ENCODE measurements at regions not wholly inside any gene's neighbourhood (a gene's known extent, or its start where the extent isn't known, plus 50 kb on each side); places are given as distances from the start of the nearest gene placed in this dataset.

GRCh38 chr12:25424211-25424731 lies 128.8 kb downstream of the LMNTD1 start:
- no peaks in the 10 kb centered on the region for H3K9me3 ChIP-seq
- H3K36me3 ChIP-seq (ENCODE audit: low read depth) = no peaks in the 10 kb centered on the region
- intact Hi-C loops (cut with DNase I, micrococcal nuclease) = no loop called here
- TF ChIP-seq CTCF (IDR thresholded peaks at IDR 0.05) = no peak
- no peaks in the 10 kb centered on the region for H3K4me1 ChIP-seq (ENCODE audit: low read depth)
- ATAC-seq (no peak), DNase-seq (no peak)
- no peak overlapping the region for H3K4me3 ChIP-seq

GRCh38 chr12:25423355-25424050 lies 129.6 kb downstream of the LMNTD1 start:
- no peak for TF ChIP-seq CTCF (IDR thresholded peaks at IDR 0.05)
- peak; percentile 51 to 73 (median 60) for DNase-seq
- Histone ChIP-seq H3K4me3 (no peak overlapping the region), H3K4me1 (ENCODE audit: low read depth) (no peaks in the 10 kb centered on the region), H3K36me3 (ENCODE audit: low read depth) (no peaks in the 10 kb centered on the region), H3K9me3 (no peaks in the 10 kb centered on the region)
- peak; percentile 95 for ATAC-seq
- intact Hi-C loops (cut with DNase I, micrococcal nuclease) = no loop called here

DNA sequence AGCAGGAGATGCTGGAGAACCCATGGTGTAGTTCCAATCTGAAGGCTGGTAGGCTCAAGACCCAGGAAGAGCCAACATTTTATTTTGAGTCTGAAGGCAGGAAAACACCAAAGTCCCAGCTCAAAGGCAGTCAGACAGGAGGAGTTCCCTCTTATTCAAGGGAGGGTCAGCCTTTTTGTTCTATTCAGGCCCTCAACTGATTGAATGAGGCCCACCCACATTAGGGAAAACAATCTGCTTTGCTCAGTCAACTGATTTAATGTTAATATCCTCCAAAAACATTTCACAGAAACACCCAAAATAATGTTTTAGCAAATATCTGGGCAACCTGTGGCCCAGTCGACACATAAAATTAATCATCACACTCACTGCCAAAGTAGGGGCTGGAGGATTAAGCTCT lies 130.8 kb downstream of the LMNTD1 start:
- ATAC-seq (no peak), DNase-seq (no peak)
- H3K9me3 ChIP-seq = no peaks in the 10 kb centered on the region
- no peak for TF ChIP-seq CTCF (IDR thresholded peaks at IDR 0.05)
- intact Hi-C loops (cut with DNase I, micrococcal nuclease) = no loop called here
- H3K4me1 ChIP-seq (ENCODE audit: low read depth) = no peaks in the 10 kb centered on the region
- H3K4me3 ChIP-seq = no peak overlapping the region
- no peaks in the 10 kb centered on the region for H3K36me3 ChIP-seq (ENCODE audit: low read depth)

DNA sequence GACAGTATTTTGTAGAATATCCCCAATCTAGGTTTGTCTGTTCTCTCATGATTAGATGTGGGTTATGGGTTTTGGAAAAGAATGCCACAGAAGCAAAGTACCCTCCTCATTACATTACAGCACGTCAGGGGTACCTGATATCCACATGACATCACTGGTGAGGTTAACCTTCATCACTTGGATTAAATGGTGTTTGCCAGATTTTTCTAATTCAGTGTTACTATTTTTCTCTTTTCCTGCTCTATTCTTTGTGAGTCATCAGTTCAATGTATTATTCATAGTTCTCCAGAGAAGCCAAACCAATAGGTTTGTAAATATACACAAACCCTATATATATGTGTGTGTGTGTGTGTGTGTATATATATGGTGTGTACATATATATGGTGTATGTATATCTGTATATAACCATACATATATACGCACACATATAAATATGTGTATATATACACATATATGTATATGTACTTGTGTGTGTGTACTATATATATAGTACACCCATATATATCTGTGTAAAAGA lies 131.4 kb downstream of the LMNTD1 start:
- H3K9me3 ChIP-seq = no peaks in the 10 kb centered on the region
- H3K4me3 ChIP-seq = no peak overlapping the region
- no peak for ATAC-seq
- no peak for DNase-seq
- intact Hi-C loops (cut with DNase I, micrococcal nuclease) = no loop called here
- no peak for TF ChIP-seq CTCF (IDR thresholded peaks at IDR 0.05)
- H3K4me1 ChIP-seq (ENCODE audit: low read depth) = no peaks in the 10 kb centered on the region
- no peaks in the 10 kb centered on the region for H3K36me3 ChIP-seq (ENCODE audit: low read depth)

- DNase-seq (no peak), ATAC-seq (no peak)
- intact Hi-C loops (cut with DNase I, micrococcal nuclease) = no loop called here
- TF ChIP-seq CTCF (IDR thresholded peaks at IDR 0.05) = no peak
- Histone ChIP-seq H3K9me3 (no peaks in the 10 kb centered on the region), H3K36me3 (ENCODE audit: low read depth) (no peaks in the 10 kb centered on the region), H3K4me3 (no peak overlapping the region), H3K4me1 (ENCODE audit: low read depth) (no peaks in the 10 kb centered on the region)
Measured at GRCh38 chr12:25420116-25420515, 133.0 kb downstream of the LMNTD1 start.
